ENCODE measurements at regions not wholly inside any gene's neighbourhood (a gene's known extent, or its start where the extent isn't known, plus 50 kb on each side); places are given as distances from the start of the nearest gene placed in this dataset.

- H3K27me3 ChIP-seq (ENCODE audit: control insufficient read depth in 2 of 2, insufficient read depth in 2 of 2, low read length in 2 of 2) = no peaks in the 10 kb centered on the region
- CTCF ChIA-PET = no interaction called here
- H3K4me3 ChIP-seq (ENCODE audit: low read length) = no peak overlapping the region
- H3K4me1 ChIP-seq (ENCODE audit: control insufficient read depth in 2 of 2, insufficient read depth in 2 of 2, low read length in 2 of 2) = no peaks in the 10 kb centered on the region
- no peaks in the 10 kb centered on the region for H3K9me3 ChIP-seq (ENCODE audit: control insufficient read depth in 2 of 3, low read length in 3 of 3)
- Mint-ChIP-seq H3K4me3 (no peak overlapping the region), H3K27me3 (peaks cover 0 to 15% (median 0%) of the 10 kb centered on the region in 5 donors), H3K27ac (no peak overlapping the region), H3K36me3 (no peaks in the 10 kb centered on the region), H3K9me3 (peaks cover 1 to 14% (median 4%) of the 10 kb centered on the region in 11 donors), H3K4me1 (no peaks in the 10 kb centered on the region)
- no peak overlapping the region for H3K27ac ChIP-seq (ENCODE audit: low read depth, low read length)
- intact Hi-C loops (cut with micrococcal nuclease) = no loop called here
- H3K36me3 ChIP-seq (ENCODE audit: control insufficient read depth in 2 of 3, insufficient read depth in 3 of 3, low read length in 3 of 3) = no peaks in the 10 kb centered on the region
- POLR2A ChIA-PET = no interaction called here
- DNase-seq (no peak), ATAC-seq (no peak)
Observed at GRCh38 chr5:167886196-167886595, 405.2 kb upstream of the WWC1 start.

- no peaks in the 10 kb centered on the region for H3K27me3 ChIP-seq (ENCODE audit: control insufficient read depth in 2 of 2, insufficient read depth in 2 of 2, low read length in 2 of 2)
- no peak overlapping the region for H3K4me3 ChIP-seq (ENCODE audit: low read length)
- no peaks in the 10 kb centered on the region for H3K9me3 ChIP-seq (ENCODE audit: control insufficient read depth in 2 of 3, low read length in 3 of 3)
- CTCF ChIA-PET = no interaction called here
- POLR2A ChIA-PET = no interaction called here
- no peak overlapping the region for H3K4me3 Mint-ChIP-seq
- DNase-seq (no peak), ATAC-seq (no peak)
- no peaks in the 10 kb centered on the region for H3K36me3 ChIP-seq (ENCODE audit: control insufficient read depth in 2 of 3, insufficient read depth in 3 of 3, low read length in 3 of 3)
- H3K36me3 Mint-ChIP-seq = no peaks in the 10 kb centered on the region
- no peak overlapping the region for H3K27ac Mint-ChIP-seq
- no peaks in the 10 kb centered on the region for H3K4me1 ChIP-seq (ENCODE audit: control insufficient read depth in 2 of 2, insufficient read depth in 2 of 2, low read length in 2 of 2)
- H3K27ac ChIP-seq (ENCODE audit: low read depth, low read length) = no peak overlapping the region
- intact Hi-C loops (cut with micrococcal nuclease) = no loop called here
- H3K27me3 Mint-ChIP-seq = peaks cover 0 to 15% (median 0%) of the 10 kb centered on the region in 5 donors
- peaks cover 0 to 7% (median 2%) of the 10 kb centered on the region in 11 donors for H3K9me3 Mint-ChIP-seq
- H3K4me1 Mint-ChIP-seq = no peaks in the 10 kb centered on the region
Observed at GRCh38 chr5:167888393-167888792, 403.1 kb upstream of the WWC1 start.

- Mint-ChIP-seq H3K27me3 (peaks cover 0 to 17% (median 0%) of the 10 kb centered on the region in 5 donors), H3K4me1 (no peaks in the 10 kb centered on the region), H3K27ac (no peak overlapping the region), H3K4me3 (no peak overlapping the region), H3K9me3 (peaks cover 0 to 9% (median 1%) of the 10 kb centered on the region in 11 donors), H3K36me3 (no peaks in the 10 kb centered on the region)
- no peak for ATAC-seq
- H3K9me3 ChIP-seq (ENCODE audit: control insufficient read depth in 2 of 3, low read length in 3 of 3) = no peaks in the 10 kb centered on the region
- H3K4me3 ChIP-seq (ENCODE audit: low read length) = no peak overlapping the region
- ChIA-PET CTCF (no interaction called here), POLR2A (no interaction called here)
- no peaks in the 10 kb centered on the region for H3K36me3 ChIP-seq (ENCODE audit: control insufficient read depth in 2 of 3, insufficient read depth in 3 of 3, low read length in 3 of 3)
- no peak for DNase-seq
- no peaks in the 10 kb centered on the region for H3K4me1 ChIP-seq (ENCODE audit: control insufficient read depth in 2 of 2, insufficient read depth in 2 of 2, low read length in 2 of 2)
- intact Hi-C loops (cut with micrococcal nuclease) = no loop called here
- no peak overlapping the region for H3K27ac ChIP-seq (ENCODE audit: low read depth, low read length)
- H3K27me3 ChIP-seq (ENCODE audit: control insufficient read depth in 2 of 2, insufficient read depth in 2 of 2, low read length in 2 of 2) = no peaks in the 10 kb centered on the region
Observed at GRCh38 chr5:167889276-167889675, 402.2 kb upstream of the WWC1 start.

- intact Hi-C loops (cut with micrococcal nuclease) = no loop called here
- Mint-ChIP-seq H3K9me3 (peaks cover 0 to 11% (median 0%) of the 10 kb centered on the region in 11 donors), H3K27me3 (peaks cover 0 to 34% (median 0%) of the 10 kb centered on the region in 5 donors), H3K36me3 (no peaks in the 10 kb centered on the region), H3K27ac (no peak overlapping the region), H3K4me3 (no peak overlapping the region), H3K4me1 (no peaks in the 10 kb centered on the region)
- Histone ChIP-seq H3K36me3 (ENCODE audit: control insufficient read depth in 2 of 3, insufficient read depth in 3 of 3, low read length in 3 of 3) (no peaks in the 10 kb centered on the region), H3K27me3 (ENCODE audit: control insufficient read depth in 2 of 2, insufficient read depth in 2 of 2, low read length in 2 of 2) (no peaks in the 10 kb centered on the region), H3K4me3 (ENCODE audit: low read length) (no peak overlapping the region), H3K4me1 (ENCODE audit: control insufficient read depth in 2 of 2, insufficient read depth in 2 of 2, low read length in 2 of 2) (no peaks in the 10 kb centered on the region), H3K27ac (ENCODE audit: low read depth, low read length) (no peak overlapping the region), H3K9me3 (ENCODE audit: control insufficient read depth in 2 of 3, low read length in 3 of 3) (no peaks in the 10 kb centered on the region)
- ATAC-seq (no peak), DNase-seq (no peak)
- POLR2A ChIA-PET = no interaction called here
- CTCF ChIA-PET = no interaction called here
Observed at GRCh38 chr5:167892352-167893115, 398.9 kb upstream of the WWC1 start.

- H3K36me3 Mint-ChIP-seq = no peaks in the 10 kb centered on the region
- CTCF ChIA-PET = no interaction called here
- no peaks in the 10 kb centered on the region for H3K36me3 ChIP-seq (ENCODE audit: control insufficient read depth in 2 of 3, insufficient read depth in 3 of 3, low read length in 3 of 3)
- no peak overlapping the region for H3K27ac Mint-ChIP-seq
- intact Hi-C loops (cut with micrococcal nuclease) = no loop called here
- H3K4me1 Mint-ChIP-seq = no peaks in the 10 kb centered on the region
- no peak for ATAC-seq
- no peak overlapping the region for H3K4me3 ChIP-seq (ENCODE audit: low read length)
- H3K27me3 Mint-ChIP-seq = peaks cover 0 to 36% (median 0%) of the 10 kb centered on the region in 5 donors
- H3K27me3 ChIP-seq (ENCODE audit: control insufficient read depth in 2 of 2, insufficient read depth in 2 of 2, low read length in 2 of 2) = no peaks in the 10 kb centered on the region
- H3K9me3 ChIP-seq (ENCODE audit: control insufficient read depth in 2 of 3, low read length in 3 of 3) = no peaks in the 10 kb centered on the region
- no peaks in the 10 kb centered on the region for H3K4me1 ChIP-seq (ENCODE audit: control insufficient read depth in 2 of 2, insufficient read depth in 2 of 2, low read length in 2 of 2)
- no peak overlapping the region for H3K27ac ChIP-seq (ENCODE audit: low read depth, low read length)
- no peak for DNase-seq
- POLR2A ChIA-PET = no interaction called here
- H3K9me3 Mint-ChIP-seq = peaks cover 0 to 8% (median 0%) of the 10 kb centered on the region in 11 donors
- no peak overlapping the region for H3K4me3 Mint-ChIP-seq
Observed at GRCh38 chr5:167893271-167893670, 398.2 kb upstream of the WWC1 start.

GRCh38 chr5:167894631-167895472 is 396.6 kb upstream of the WWC1 start:
- Mint-ChIP-seq H3K27ac (no peak overlapping the region), H3K36me3 (no peaks in the 10 kb centered on the region), H3K27me3 (peaks cover 0 to 31% (median 0%) of the 10 kb centered on the region in 5 donors), H3K9me3 (peaks cover 0 to 5% (median 0%) of the 10 kb centered on the region in 11 donors), H3K4me1 (no peaks in the 10 kb centered on the region), H3K4me3 (no peak overlapping the region)
- H3K27ac ChIP-seq (ENCODE audit: low read depth, low read length) = no peak overlapping the region
- H3K4me3 ChIP-seq (ENCODE audit: low read length) = no peak overlapping the region
- DNase-seq (no peak), ATAC-seq (no peak)
- H3K9me3 ChIP-seq (ENCODE audit: control insufficient read depth in 2 of 3, low read length in 3 of 3) = no peaks in the 10 kb centered on the region
- H3K36me3 ChIP-seq (ENCODE audit: control insufficient read depth in 2 of 3, insufficient read depth in 3 of 3, low read length in 3 of 3) = no peaks in the 10 kb centered on the region
- intact Hi-C loops (cut with micrococcal nuclease) = no loop called here
- ChIA-PET POLR2A (no interaction called here), CTCF (no interaction called here)
- no peaks in the 10 kb centered on the region for H3K27me3 ChIP-seq (ENCODE audit: control insufficient read depth in 2 of 2, insufficient read depth in 2 of 2, low read length in 2 of 2)
- no peaks in the 10 kb centered on the region for H3K4me1 ChIP-seq (ENCODE audit: control insufficient read depth in 2 of 2, insufficient read depth in 2 of 2, low read length in 2 of 2)

All from naive thymus-derived CD4-positive, alpha-beta T cell (primary cell).